ENCODE measurements at regions not wholly inside any gene's neighbourhood (a gene's known extent, or its start where the extent isn't known, plus 50 kb on each side); places are given as distances from the start of the nearest gene placed in this dataset.

DNA sequence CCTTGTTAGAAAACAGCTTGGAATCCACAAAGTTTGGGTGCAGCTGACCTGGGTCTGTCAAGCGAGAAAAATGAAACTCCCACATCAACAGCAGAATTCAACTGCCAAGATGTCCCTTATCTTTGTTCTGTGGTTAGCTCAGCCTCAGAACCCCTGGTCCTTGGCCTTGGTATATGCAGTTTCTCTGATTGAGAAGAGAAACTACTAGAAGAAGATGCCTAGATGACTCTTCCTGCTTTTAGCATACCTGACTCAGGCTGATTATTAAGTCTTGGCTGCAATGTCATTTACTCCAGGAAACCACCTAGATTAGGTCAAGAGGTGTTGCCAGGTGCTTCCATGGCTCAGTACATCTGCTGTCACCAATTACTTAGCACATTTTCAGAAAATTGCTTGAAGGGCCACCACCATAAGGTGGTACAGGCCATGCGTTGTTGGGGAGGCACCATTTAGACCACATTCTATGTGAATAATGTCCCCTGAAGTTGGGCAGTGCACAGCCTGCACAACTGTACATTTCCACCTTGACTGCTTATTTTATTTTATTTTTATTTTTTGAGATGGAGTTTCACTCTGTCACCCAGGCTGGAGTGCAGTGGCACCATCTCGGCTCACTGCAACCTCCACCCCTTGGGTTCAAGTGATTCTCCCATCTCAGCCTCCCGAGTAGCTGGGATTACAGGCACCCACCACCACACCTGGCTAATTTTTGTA is 59.4 kb upstream of the ZNF438 start:
- TF ChIP-seq, protein P1, sequence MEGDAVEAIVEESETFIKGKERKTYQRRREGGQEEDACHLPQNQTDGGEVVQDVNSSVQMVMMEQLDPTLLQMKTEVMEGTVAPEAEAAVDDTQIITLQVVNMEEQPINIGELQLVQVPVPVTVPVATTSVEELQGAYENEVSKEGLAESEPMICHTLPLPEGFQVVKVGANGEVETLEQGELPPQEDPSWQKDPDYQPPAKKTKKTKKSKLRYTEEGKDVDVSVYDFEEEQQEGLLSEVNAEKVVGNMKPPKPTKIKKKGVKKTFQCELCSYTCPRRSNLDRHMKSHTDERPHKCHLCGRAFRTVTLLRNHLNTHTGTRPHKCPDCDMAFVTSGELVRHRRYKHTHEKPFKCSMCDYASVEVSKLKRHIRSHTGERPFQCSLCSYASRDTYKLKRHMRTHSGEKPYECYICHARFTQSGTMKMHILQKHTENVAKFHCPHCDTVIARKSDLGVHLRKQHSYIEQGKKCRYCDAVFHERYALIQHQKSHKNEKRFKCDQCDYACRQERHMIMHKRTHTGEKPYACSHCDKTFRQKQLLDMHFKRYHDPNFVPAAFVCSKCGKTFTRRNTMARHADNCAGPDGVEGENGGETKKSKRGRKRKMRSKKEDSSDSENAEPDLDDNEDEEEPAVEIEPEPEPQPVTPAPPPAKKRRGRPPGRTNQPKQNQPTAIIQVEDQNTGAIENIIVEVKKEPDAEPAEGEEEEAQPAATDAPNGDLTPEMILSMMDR (IDR thresholded peaks at IDR 0.05), result no peak
- TF ChIP-seq POLR2A (IDR thresholded peaks at IDR 0.05), result no peak

All from lower leg skin (tissue), 3 donors.